ENCODE measurements at regions not wholly inside any gene's neighbourhood (a gene's known extent, or its start where the extent isn't known, plus 50 kb on each side); places are given as distances from the start of the nearest gene placed in this dataset.

GRCh38 chr4:159027535-159027934, 75.3 kb upstream of the RAPGEF2 start:
- TF ChIP-seq POLR2AphosphoS5 (IDR thresholded peaks at IDR 0.05) (no peak), CTCF (IDR thresholded peaks at IDR 0.05) (no peak)
